ENCODE measurements at regions not wholly inside any gene's neighbourhood (a gene's known extent, or its start where the extent isn't known, plus 50 kb on each side); places are given as distances from the start of the nearest gene placed in this dataset.

GRCh38 chr22:26097411-26097810 is 71.9 kb upstream of the SEZ6L start:
- Mint-ChIP-seq H3K36me3 (ENCODE audit: low read depth) (no peaks in the 10 kb centered on the region), H3K9me3 (no peaks in the 10 kb centered on the region), H3K27me3 (peaks cover 8% of the 10 kb centered on the region), H3K4me1 (ENCODE audit: low read depth) (no peaks in the 10 kb centered on the region), H3K27ac (no peak overlapping the region), H3K4me3 (no peak overlapping the region)
- intact Hi-C loops (cut with micrococcal nuclease): no loop called here
- DNase-seq: no peak
- TF ChIP-seq CTCF (IDR thresholded peaks at IDR 0.05): no peak
- CTCF ChIA-PET: no interaction called here
- POLR2A ChIA-PET: no interaction called here
- no peak for ATAC-seq

GRCh38 chr22:26097840-26098239 is 71.4 kb upstream of the SEZ6L start:
- ChIA-PET CTCF (no interaction called here), POLR2A (no interaction called here)
- H3K4me1 Mint-ChIP-seq (ENCODE audit: low read depth): no peaks in the 10 kb centered on the region
- DNase-seq (no peak), ATAC-seq (no peak)
- H3K36me3 Mint-ChIP-seq (ENCODE audit: low read depth): no peaks in the 10 kb centered on the region
- H3K27ac Mint-ChIP-seq: no peak overlapping the region
- H3K9me3 Mint-ChIP-seq: no peaks in the 10 kb centered on the region
- intact Hi-C loops (cut with micrococcal nuclease): no loop called here
- H3K27me3 Mint-ChIP-seq: peaks cover 9% of the 10 kb centered on the region
- no peak overlapping the region for H3K4me3 Mint-ChIP-seq
- TF ChIP-seq CTCF (IDR thresholded peaks at IDR 0.05): no peak

- H3K27me3 Mint-ChIP-seq: peaks cover 7% of the 10 kb centered on the region
- H3K9me3 Mint-ChIP-seq: no peaks in the 10 kb centered on the region
- DNase-seq: no peak
- ChIA-PET CTCF (no interaction called here), POLR2A (no interaction called here)
- intact Hi-C loops (cut with micrococcal nuclease): no loop called here
- no peak overlapping the region for H3K27ac Mint-ChIP-seq
- no peak for ATAC-seq
- no peak for TF ChIP-seq CTCF (IDR thresholded peaks at IDR 0.05)
- H3K4me3 Mint-ChIP-seq: no peak overlapping the region
- H3K4me1 Mint-ChIP-seq (ENCODE audit: low read depth): no peaks in the 10 kb centered on the region
- no peaks in the 10 kb centered on the region for H3K36me3 Mint-ChIP-seq (ENCODE audit: low read depth)
These were observed 66.2 kb upstream of the SEZ6L start for GRCh38 chr22:26103023-26103422.

- Mint-ChIP-seq H3K27ac (no peak overlapping the region), H3K9me3 (no peaks in the 10 kb centered on the region), H3K27me3 (peaks cover 9% of the 10 kb centered on the region), H3K4me3 (no peak overlapping the region), H3K4me1 (ENCODE audit: low read depth) (no peaks in the 10 kb centered on the region), H3K36me3 (ENCODE audit: low read depth) (no peaks in the 10 kb centered on the region)
- POLR2A ChIA-PET: no interaction called here
- intact Hi-C loops (cut with micrococcal nuclease): no loop called here
- no peak for ATAC-seq
- no peak for DNase-seq
- CTCF ChIA-PET: no interaction called here
- no peak for TF ChIP-seq CTCF (IDR thresholded peaks at IDR 0.05)
These were observed 62.9 kb upstream of the SEZ6L start for GRCh38 chr22:26106412-26106811.

- no peak for ATAC-seq
- Mint-ChIP-seq H3K4me3 (no peak overlapping the region), H3K4me1 (ENCODE audit: low read depth) (no peaks in the 10 kb centered on the region), H3K27ac (no peak overlapping the region), H3K9me3 (no peaks in the 10 kb centered on the region), H3K27me3 (peaks cover 19% of the 10 kb centered on the region), H3K36me3 (ENCODE audit: low read depth) (no peaks in the 10 kb centered on the region)
- TF ChIP-seq CTCF (IDR thresholded peaks at IDR 0.05): no peak
- CTCF ChIA-PET: no interaction called here
- DNase-seq: no peak
- POLR2A ChIA-PET: no interaction called here
- intact Hi-C loops (cut with micrococcal nuclease): no loop called here
These were observed 59.5 kb upstream of the SEZ6L start for GRCh38 chr22:26109686-26110315.
